ENCODE measurements at regions not wholly inside any gene's neighbourhood (a gene's known extent, or its start where the extent isn't known, plus 50 kb on each side); places are given as distances from the start of the nearest gene placed in this dataset.

DNA sequence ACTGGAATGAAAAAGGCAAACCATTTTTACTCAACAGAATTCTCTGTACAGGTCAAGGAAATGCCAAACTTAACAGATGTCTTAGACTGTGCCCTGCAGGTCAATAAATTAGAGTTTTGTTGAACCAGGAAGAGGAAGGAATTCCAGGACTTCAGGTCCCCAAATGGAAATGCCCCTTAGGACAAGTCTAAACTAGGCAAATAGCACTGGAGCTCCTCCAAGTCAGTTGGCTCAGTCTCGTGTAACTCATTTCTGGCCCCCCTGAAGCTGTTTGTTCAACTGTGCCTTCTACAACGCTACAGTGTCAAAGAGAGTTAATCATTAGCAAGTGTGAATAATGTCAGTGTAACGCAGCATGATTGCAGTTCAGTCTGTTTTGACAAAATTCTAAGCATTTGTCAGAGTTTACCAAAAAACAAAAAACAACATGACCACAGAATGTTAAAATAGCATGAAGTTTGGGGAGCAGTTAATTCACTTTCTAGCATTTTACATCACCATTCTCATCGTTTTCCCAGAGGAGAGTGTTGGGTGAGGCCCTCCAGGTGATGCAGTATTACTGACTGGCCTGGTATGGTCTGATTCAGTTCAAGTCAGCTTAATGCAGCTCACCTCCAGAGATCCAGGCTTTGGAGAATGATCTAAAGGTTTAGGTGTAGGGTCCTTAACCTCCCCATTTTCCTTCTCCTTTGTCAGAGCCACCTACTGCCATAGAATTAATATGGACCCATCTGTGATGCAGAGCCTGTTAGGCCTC, 108.1 kb downstream of the AQP4 start:
- H3K27ac Mint-ChIP-seq = no peak overlapping the region
- WGBS, 2 experiments (ENCODE audit: insufficient coverage in 1 of 2, insufficient read length in 1 of 2) = 82 to 95% methylated on average over 2 to 4 of the region's 4 CpGs

DNA sequence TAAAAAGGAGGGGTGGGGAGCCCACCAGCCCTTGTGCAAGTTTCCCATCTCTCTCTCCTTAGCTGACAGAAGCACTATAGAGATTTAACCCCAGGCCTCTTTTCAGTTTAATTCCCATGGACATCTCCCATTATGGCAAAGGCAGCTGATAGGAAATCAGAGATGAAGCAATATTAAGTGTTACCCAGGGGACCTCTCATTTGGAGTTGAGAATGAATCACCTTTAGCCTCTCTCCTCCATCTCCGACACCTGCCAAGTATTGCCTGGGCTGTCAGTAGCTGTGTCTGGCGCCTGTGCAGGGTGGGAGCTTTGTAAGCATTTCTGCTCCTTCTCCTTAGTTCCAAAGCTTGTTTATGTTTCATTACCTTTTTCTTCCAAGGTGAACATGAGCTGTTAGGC, 109.0 kb downstream of the AQP4 start:
- TF ChIP-seq, protein P1, sequence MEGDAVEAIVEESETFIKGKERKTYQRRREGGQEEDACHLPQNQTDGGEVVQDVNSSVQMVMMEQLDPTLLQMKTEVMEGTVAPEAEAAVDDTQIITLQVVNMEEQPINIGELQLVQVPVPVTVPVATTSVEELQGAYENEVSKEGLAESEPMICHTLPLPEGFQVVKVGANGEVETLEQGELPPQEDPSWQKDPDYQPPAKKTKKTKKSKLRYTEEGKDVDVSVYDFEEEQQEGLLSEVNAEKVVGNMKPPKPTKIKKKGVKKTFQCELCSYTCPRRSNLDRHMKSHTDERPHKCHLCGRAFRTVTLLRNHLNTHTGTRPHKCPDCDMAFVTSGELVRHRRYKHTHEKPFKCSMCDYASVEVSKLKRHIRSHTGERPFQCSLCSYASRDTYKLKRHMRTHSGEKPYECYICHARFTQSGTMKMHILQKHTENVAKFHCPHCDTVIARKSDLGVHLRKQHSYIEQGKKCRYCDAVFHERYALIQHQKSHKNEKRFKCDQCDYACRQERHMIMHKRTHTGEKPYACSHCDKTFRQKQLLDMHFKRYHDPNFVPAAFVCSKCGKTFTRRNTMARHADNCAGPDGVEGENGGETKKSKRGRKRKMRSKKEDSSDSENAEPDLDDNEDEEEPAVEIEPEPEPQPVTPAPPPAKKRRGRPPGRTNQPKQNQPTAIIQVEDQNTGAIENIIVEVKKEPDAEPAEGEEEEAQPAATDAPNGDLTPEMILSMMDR (conservative IDR thresholded peaks at IDR 0.05) = no peak
- Histone ChIP-seq H3K27me3 (ENCODE audit: control insufficient read depth, insufficient read depth, low read length, poor library complexity, severe bottlenecking) (no peaks in the 10 kb centered on the region), H3K27ac (ENCODE audit: low read depth, low read length) (peak overlapping the region; percentile 29), H3K9ac (ENCODE audit: extremely low read depth, low read length, poor library complexity, severe bottlenecking) (no peak overlapping the region), H3K9me3 (ENCODE audit: control insufficient read depth, low read length) (peaks cover 3% of the 10 kb centered on the region), H3K36me3 (ENCODE audit: control insufficient read depth, insufficient read depth, low read length) (no peaks in the 10 kb centered on the region), H3K4me3 (ENCODE audit: low read length) (no peak overlapping the region), H3K4me1 (ENCODE audit: control insufficient read depth, insufficient read depth, low read length) (peaks cover 6% of the 10 kb centered on the region)
- peaks cover 15% of the 10 kb centered on the region for H3K27me3 Mint-ChIP-seq (ENCODE audit: insufficient read depth)
- peaks cover 12% of the 10 kb centered on the region for H3K4me1 Mint-ChIP-seq
- no peak overlapping the region for H3K27ac Mint-ChIP-seq
- no peak overlapping the region for H3K4me3 Mint-ChIP-seq
- 79 to 91% methylated on average over 2 of the region's 2 CpGs for WGBS, 2 experiments (ENCODE audit: insufficient coverage in 1 of 2, insufficient read length in 1 of 2)
- no peaks in the 10 kb centered on the region for H3K9me3 Mint-ChIP-seq
- DNase-seq = no peak
- H3K36me3 Mint-ChIP-seq (ENCODE audit: low read depth) = no peaks in the 10 kb centered on the region

More for the DNA sequence above, 108.1 kb downstream of the AQP4 start:
- Histone ChIP-seq H3K9ac (ENCODE audit: extremely low read depth, low read length, poor library complexity, severe bottlenecking) (no peak overlapping the region), H3K27me3 (ENCODE audit: control insufficient read depth, insufficient read depth, low read length, poor library complexity, severe bottlenecking) (no peaks in the 10 kb centered on the region), H3K4me1 (ENCODE audit: control insufficient read depth, insufficient read depth, low read length) (peaks cover 6% of the 10 kb centered on the region), H3K36me3 (ENCODE audit: control insufficient read depth, insufficient read depth, low read length) (no peaks in the 10 kb centered on the region), H3K27ac (ENCODE audit: low read depth, low read length) (no peak overlapping the region), H3K9me3 (ENCODE audit: control insufficient read depth, low read length) (peaks cover 7% of the 10 kb centered on the region), H3K4me3 (ENCODE audit: low read length) (no peak overlapping the region)
- peaks cover 12% of the 10 kb centered on the region for H3K4me1 Mint-ChIP-seq
- peaks cover 17% of the 10 kb centered on the region for H3K27me3 Mint-ChIP-seq (ENCODE audit: insufficient read depth)
- DNase-seq = no peak
- TF ChIP-seq, protein P1 (conservative IDR thresholded peaks at IDR 0.05) = no peak
- no peaks in the 10 kb centered on the region for H3K9me3 Mint-ChIP-seq
- no peak overlapping the region for H3K4me3 Mint-ChIP-seq
- no peaks in the 10 kb centered on the region for H3K36me3 Mint-ChIP-seq (ENCODE audit: low read depth)

DNA sequence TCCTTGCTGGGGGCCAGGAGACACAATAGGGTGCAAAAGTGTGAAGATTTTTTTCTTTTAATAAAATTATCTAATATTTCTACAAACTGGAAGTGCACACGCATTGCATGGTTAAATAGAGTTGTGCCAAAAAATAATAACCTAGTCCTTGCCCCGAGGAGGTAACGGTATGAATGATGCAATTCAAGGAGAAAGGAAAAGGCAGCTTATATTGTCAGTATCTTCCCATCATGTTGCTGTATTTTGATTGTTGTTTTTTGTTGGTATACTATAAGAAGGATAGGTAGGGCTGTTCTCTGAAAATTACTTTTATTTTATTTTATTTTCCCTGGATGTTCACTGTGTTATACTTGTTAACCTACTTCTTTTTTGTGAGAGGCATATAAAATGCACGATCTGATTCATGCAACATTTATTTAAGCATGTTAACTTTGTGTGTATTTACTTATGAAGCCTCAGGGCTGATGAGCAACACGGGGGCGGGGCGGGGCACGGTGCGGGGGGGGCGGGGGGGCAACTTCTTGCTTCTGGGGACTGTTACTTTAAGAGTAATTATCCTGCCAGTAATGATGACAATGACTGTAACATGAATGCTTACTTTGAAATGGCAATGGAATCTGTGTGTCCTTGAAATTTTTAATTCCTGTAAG, 118.6 kb downstream of the AQP4 start:
- H3K36me3 Mint-ChIP-seq (ENCODE audit: low read depth) = no peaks in the 10 kb centered on the region
- no peak overlapping the region for H3K4me3 Mint-ChIP-seq
- Histone ChIP-seq H3K27me3 (ENCODE audit: control insufficient read depth, insufficient read depth, low read length, poor library complexity, severe bottlenecking) (no peaks in the 10 kb centered on the region), H3K27ac (ENCODE audit: low read depth, low read length) (no peak overlapping the region), H3K36me3 (ENCODE audit: control insufficient read depth, insufficient read depth, low read length) (no peaks in the 10 kb centered on the region), H3K9ac (ENCODE audit: extremely low read depth, low read length, poor library complexity, severe bottlenecking) (no peak overlapping the region), H3K4me1 (ENCODE audit: control insufficient read depth, insufficient read depth, low read length) (peaks cover 5% of the 10 kb centered on the region), H3K9me3 (ENCODE audit: control insufficient read depth, low read length) (no peaks in the 10 kb centered on the region), H3K4me3 (ENCODE audit: low read length) (no peak overlapping the region)
- no peaks in the 10 kb centered on the region for H3K9me3 Mint-ChIP-seq
- DNase-seq = no peak
- no peak overlapping the region for H3K27ac Mint-ChIP-seq
- TF ChIP-seq, protein P1 (conservative IDR thresholded peaks at IDR 0.05) = no peak
- H3K27me3 Mint-ChIP-seq (ENCODE audit: insufficient read depth) = no peaks in the 10 kb centered on the region
- 67 to 100% methylated on average over 2 to 8 of the region's 10 CpGs for whole genome bisulfite sequencing, 2 experiments (ENCODE audit: insufficient coverage in 1 of 2, insufficient read length in 1 of 2)
- peaks cover 14% of the 10 kb centered on the region for H3K4me1 Mint-ChIP-seq
